ENCODE measurements at regions not wholly inside any gene's neighbourhood (a gene's known extent, or its start where the extent isn't known, plus 50 kb on each side); places are given as distances from the start of the nearest gene placed in this dataset.

- no peak for TF ChIP-seq CTCF (IDR thresholded peaks at IDR 0.05; ENCODE audit: insufficient read depth, low read length, poor library complexity, severe bottlenecking)
Measured at GRCh38 chr2:156031121-156031520, 301.4 kb downstream of the NR4A2 start.

GRCh38 chr2:156023229-156023869 lies 309.2 kb downstream of the NR4A2 start:
- no peaks in the 10 kb centered on the region for H3K27me3 ChIP-seq (replicated peaks; ENCODE audit: control insufficient read depth, insufficient read depth, low read length)
- TF ChIP-seq CTCF (IDR thresholded peaks at IDR 0.05; ENCODE audit: insufficient read depth, low read length, poor library complexity, severe bottlenecking): no peak
- no peak for DNase-seq (ENCODE audit: extremely low read depth, insufficient read length)
- H3K4me3 ChIP-seq (replicated peaks; ENCODE audit: low read depth, low read length): no peak overlapping the region
- no peaks in the 10 kb centered on the region for H3K36me3 ChIP-seq (ENCODE audit: control insufficient read depth, insufficient read depth, low read length)

More at GRCh38 chr2:156031121-156031520, 301.4 kb downstream of the NR4A2 start:
- no peaks in the 10 kb centered on the region for H3K27me3 ChIP-seq (replicated peaks; ENCODE audit: control insufficient read depth, insufficient read depth, low read length)
- H3K36me3 ChIP-seq (ENCODE audit: control insufficient read depth, insufficient read depth, low read length): no peaks in the 10 kb centered on the region
- H3K4me3 ChIP-seq (replicated peaks; ENCODE audit: low read depth, low read length): no peak overlapping the region
- no peak for DNase-seq (ENCODE audit: extremely low read depth, insufficient read length)

GRCh38 chr2:156021146-156022040 lies 311.1 kb downstream of the NR4A2 start:
- no peak for DNase-seq (ENCODE audit: extremely low read depth, insufficient read length)
- no peak for TF ChIP-seq CTCF (IDR thresholded peaks at IDR 0.05; ENCODE audit: insufficient read depth, low read length, poor library complexity, severe bottlenecking)
- no peak overlapping the region for H3K4me3 ChIP-seq (replicated peaks; ENCODE audit: low read depth, low read length)
- H3K36me3 ChIP-seq (ENCODE audit: control insufficient read depth, insufficient read depth, low read length): no peaks in the 10 kb centered on the region
- H3K27me3 ChIP-seq (replicated peaks; ENCODE audit: control insufficient read depth, insufficient read depth, low read length): no peaks in the 10 kb centered on the region

GRCh38 chr2:156019341-156019740 lies 313.2 kb downstream of the NR4A2 start:
- H3K4me3 ChIP-seq (replicated peaks; ENCODE audit: low read depth, low read length): no peak overlapping the region
- no peaks in the 10 kb centered on the region for H3K27me3 ChIP-seq (replicated peaks; ENCODE audit: control insufficient read depth, insufficient read depth, low read length)
- DNase-seq (ENCODE audit: extremely low read depth, insufficient read length): no peak
- no peak for TF ChIP-seq CTCF (IDR thresholded peaks at IDR 0.05; ENCODE audit: insufficient read depth, low read length, poor library complexity, severe bottlenecking)
- no peaks in the 10 kb centered on the region for H3K36me3 ChIP-seq (ENCODE audit: control insufficient read depth, insufficient read depth, low read length)

GRCh38 chr2:156017341-156017885 lies 315.1 kb downstream of the NR4A2 start:
- H3K4me3 ChIP-seq (replicated peaks; ENCODE audit: low read depth, low read length): no peak overlapping the region
- no peaks in the 10 kb centered on the region for H3K36me3 ChIP-seq (ENCODE audit: control insufficient read depth, insufficient read depth, low read length)
- TF ChIP-seq CTCF (IDR thresholded peaks at IDR 0.05; ENCODE audit: insufficient read depth, low read length, poor library complexity, severe bottlenecking): no peak
- H3K27me3 ChIP-seq (replicated peaks; ENCODE audit: control insufficient read depth, insufficient read depth, low read length): no peaks in the 10 kb centered on the region
- no peak for DNase-seq (ENCODE audit: extremely low read depth, insufficient read length)
